HUES6 (cell line): ENCODE measurements at regions not wholly inside any gene's neighbourhood (a gene's known extent, or its start where the extent isn't known, plus 50 kb on each side); places are given as distances from the start of the nearest gene placed in this dataset.

Experiments used
- H3K27ac ChIP-seq: 2 replicates; pipeline ENCODE4 v1.7.0; 2013; ENCODE audit warnings: low read depth, mild to moderate bottlenecking, low read length, inconsistent platforms
- H3K27me3 ChIP-seq: 2 replicates; pipeline ENCODE4 v1.6.1; 2013; ENCODE audit warnings: low read length; ENCODE audit not compliant: control insufficient read depth, insufficient read depth
- H3K36me3 ChIP-seq: 2 replicates; pipeline ENCODE4 v1.6.1; 2013; ENCODE audit warnings: low read length; ENCODE audit not compliant: control insufficient read depth, insufficient read depth
- H3K4me1 ChIP-seq: 2 replicates; pipeline ENCODE4 v1.6.1; 2013; ENCODE audit warnings: low read length; ENCODE audit not compliant: control insufficient read depth, insufficient read depth
- H3K4me3 ChIP-seq: 2 replicates; pipeline ENCODE4 v1.5.1; 2013; ENCODE audit warnings: low read depth, low read length
- H3K9ac ChIP-seq: one replicate; pipeline ENCODE4 v1.6.1; 2013; ENCODE audit warnings: mild to moderate bottlenecking, low read length
- H3K9me3 ChIP-seq: 2 replicates; pipeline ENCODE4 v1.6.1; 2013; ENCODE audit warnings: low read depth, low read length; ENCODE audit not compliant: control insufficient read depth, insufficient read depth

GRCh38 chr10:4755286-4755989 lies 70.6 kb upstream of the AKR1E2 start:
- no peaks in the 10 kb centered on the region for H3K36me3 ChIP-seq
- H3K4me1 ChIP-seq: no peaks in the 10 kb centered on the region
- no peak overlapping the region for H3K4me3 ChIP-seq
- no peak overlapping the region for H3K9ac ChIP-seq
- H3K27me3 ChIP-seq: no peaks in the 10 kb centered on the region
- H3K9me3 ChIP-seq: no peaks in the 10 kb centered on the region
- H3K27ac ChIP-seq: no peak overlapping the region

GRCh38 chr10:4754143-4754542 lies 71.9 kb upstream of the AKR1E2 start:
- Histone ChIP-seq H3K4me1 (no peaks in the 10 kb centered on the region), H3K9me3 (no peaks in the 10 kb centered on the region), H3K36me3 (no peaks in the 10 kb centered on the region), H3K4me3 (no peak overlapping the region), H3K9ac (no peak overlapping the region), H3K27ac (no peak overlapping the region), H3K27me3 (no peaks in the 10 kb centered on the region)

GRCh38 chr10:4751211-4751610 lies 74.8 kb upstream of the AKR1E2 start:
- H3K9me3 ChIP-seq: no peaks in the 10 kb centered on the region
- no peaks in the 10 kb centered on the region for H3K27me3 ChIP-seq
- no peak overlapping the region for H3K27ac ChIP-seq
- no peak overlapping the region for H3K9ac ChIP-seq
- H3K36me3 ChIP-seq: no peaks in the 10 kb centered on the region
- no peak overlapping the region for H3K4me3 ChIP-seq
- H3K4me1 ChIP-seq: no peaks in the 10 kb centered on the region

GRCh38 chr10:4749271-4749574 lies 76.8 kb upstream of the AKR1E2 start:
- no peaks in the 10 kb centered on the region for H3K36me3 ChIP-seq
- H3K9me3 ChIP-seq: no peaks in the 10 kb centered on the region
- no peak overlapping the region for H3K27ac ChIP-seq
- no peak overlapping the region for H3K9ac ChIP-seq
- H3K4me3 ChIP-seq: no peak overlapping the region
- no peaks in the 10 kb centered on the region for H3K4me1 ChIP-seq
- no peaks in the 10 kb centered on the region for H3K27me3 ChIP-seq

GRCh38 chr10:4748491-4749270 lies 77.3 kb upstream of the AKR1E2 start:
- Histone ChIP-seq H3K4me3 (no peak overlapping the region), H3K9me3 (no peaks in the 10 kb centered on the region)

GRCh38 chr10:4742217-4742616 lies 83.8 kb upstream of the AKR1E2 start:
- no peak overlapping the region for H3K27ac ChIP-seq
- no peaks in the 10 kb centered on the region for H3K36me3 ChIP-seq
- no peaks in the 10 kb centered on the region for H3K9me3 ChIP-seq
- no peaks in the 10 kb centered on the region for H3K27me3 ChIP-seq
- H3K4me3 ChIP-seq: no peak overlapping the region
- no peaks in the 10 kb centered on the region for H3K4me1 ChIP-seq
- H3K9ac ChIP-seq: no peak overlapping the region

More at GRCh38 chr10:4748491-4749270, 77.3 kb upstream of the AKR1E2 start:
- H3K4me1 ChIP-seq: no peaks in the 10 kb centered on the region
- H3K27ac ChIP-seq: no peak overlapping the region
- no peaks in the 10 kb centered on the region for H3K27me3 ChIP-seq
- H3K9ac ChIP-seq: no peak overlapping the region
- H3K36me3 ChIP-seq: no peaks in the 10 kb centered on the region

- Histone ChIP-seq H3K4me1 (no peaks in the 10 kb centered on the region), H3K4me3 (no peak overlapping the region), H3K27ac (no peak overlapping the region), H3K9ac (no peak overlapping the region), H3K36me3 (no peaks in the 10 kb centered on the region), H3K9me3 (no peaks in the 10 kb centered on the region), H3K27me3 (no peaks in the 10 kb centered on the region)
Measured at GRCh38 chr10:4740471-4740870, 85.5 kb upstream of the AKR1E2 start.

GRCh38 chr10:4736608-4737007 lies 89.4 kb upstream of the AKR1E2 start:
- Histone ChIP-seq H3K36me3 (no peaks in the 10 kb centered on the region), H3K9me3 (no peaks in the 10 kb centered on the region), H3K4me1 (no peaks in the 10 kb centered on the region), H3K27ac (no peak overlapping the region), H3K4me3 (no peak overlapping the region), H3K9ac (no peak overlapping the region), H3K27me3 (no peaks in the 10 kb centered on the region)

GRCh38 chr10:4736183-4736582 lies 89.8 kb upstream of the AKR1E2 start:
- H3K4me3 ChIP-seq: no peak overlapping the region
- no peak overlapping the region for H3K27ac ChIP-seq
- H3K9me3 ChIP-seq: no peaks in the 10 kb centered on the region

GRCh38 chr10:4733843-4734224 lies 92.2 kb upstream of the AKR1E2 start:
- H3K4me1 ChIP-seq: no peaks in the 10 kb centered on the region
- no peak overlapping the region for H3K9ac ChIP-seq
- no peak overlapping the region for H3K27ac ChIP-seq
- H3K9me3 ChIP-seq: no peaks in the 10 kb centered on the region
- no peak overlapping the region for H3K4me3 ChIP-seq
- H3K27me3 ChIP-seq: no peaks in the 10 kb centered on the region
- no peaks in the 10 kb centered on the region for H3K36me3 ChIP-seq

More at GRCh38 chr10:4736183-4736582, 89.8 kb upstream of the AKR1E2 start:
- H3K36me3 ChIP-seq: no peaks in the 10 kb centered on the region
- H3K27me3 ChIP-seq: no peaks in the 10 kb centered on the region
- H3K9ac ChIP-seq: no peak overlapping the region
- H3K4me1 ChIP-seq: no peaks in the 10 kb centered on the region

GRCh38 chr10:4733150-4733842 lies 92.7 kb upstream of the AKR1E2 start:
- Histone ChIP-seq H3K9ac (no peak overlapping the region), H3K36me3 (no peaks in the 10 kb centered on the region), H3K27me3 (no peaks in the 10 kb centered on the region), H3K9me3 (no peaks in the 10 kb centered on the region), H3K27ac (no peak overlapping the region), H3K4me3 (no peak overlapping the region), H3K4me1 (no peaks in the 10 kb centered on the region)
